ENCODE measurements at regions not wholly inside any gene's neighbourhood (a gene's known extent, or its start where the extent isn't known, plus 50 kb on each side); places are given as distances from the start of the nearest gene placed in this dataset.

DNA sequence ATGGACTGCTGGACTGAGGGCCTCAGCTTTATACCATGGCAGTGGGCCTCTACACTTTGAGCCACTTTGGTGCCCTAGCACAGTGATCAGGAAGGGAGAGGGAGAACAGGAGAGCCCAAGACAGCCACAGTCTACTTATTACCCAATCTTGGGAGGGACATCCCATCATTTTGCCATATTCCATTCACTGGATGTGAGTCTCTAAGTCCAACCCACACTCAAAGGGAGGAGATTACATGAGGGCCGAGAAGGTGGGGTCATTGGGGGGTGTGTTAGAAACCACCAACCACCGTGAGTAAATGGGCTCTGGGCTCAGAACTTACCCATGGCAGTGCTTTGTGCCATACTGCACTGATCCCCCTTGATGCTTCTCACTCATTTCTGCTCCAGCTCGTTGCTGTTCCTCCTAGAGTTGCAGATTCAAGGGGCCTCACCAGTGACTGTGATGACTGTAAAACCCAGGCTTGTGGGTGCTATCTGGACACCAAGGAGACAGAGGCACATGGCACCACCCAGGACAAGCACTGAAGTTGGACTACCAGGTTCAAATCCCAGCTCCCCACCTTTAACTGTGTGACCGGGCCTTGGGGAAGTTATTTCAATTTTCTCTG, 97.6 kb upstream of the RAB6C start:
- DNase-seq (ENCODE audit: low read depth, low spot score) = no peak
- ChIA-PET POLR2A (no interaction called here), CTCF (no interaction called here)
- no peak for TF ChIP-seq CTCF (IDR thresholded peaks at IDR 0.05; ENCODE audit: insufficient read depth, low read length, missing control alignments)
- no peak overlapping the region for H3K4me3 ChIP-seq (ENCODE audit: low read depth, low read length)

GRCh38 chr2:129882476-129882875, 97.0 kb upstream of the RAB6C start:
- POLR2A ChIA-PET = no interaction called here
- DNase-seq (ENCODE audit: low read depth, low spot score) = no peak
- no peak for TF ChIP-seq CTCF (IDR thresholded peaks at IDR 0.05; ENCODE audit: insufficient read depth, low read length, missing control alignments)
- H3K4me3 ChIP-seq (ENCODE audit: low read depth, low read length) = no peak overlapping the region
- CTCF ChIA-PET = no interaction called here

GRCh38 chr2:129883121-129883520, 96.3 kb upstream of the RAB6C start:
- POLR2A ChIA-PET = no interaction called here
- H3K4me3 ChIP-seq (ENCODE audit: low read depth, low read length) = no peak overlapping the region
- CTCF ChIA-PET = no interaction called here
- no peak for DNase-seq (ENCODE audit: low read depth, low spot score)
- no peak for TF ChIP-seq CTCF (IDR thresholded peaks at IDR 0.05; ENCODE audit: insufficient read depth, low read length, missing control alignments)

DNA sequence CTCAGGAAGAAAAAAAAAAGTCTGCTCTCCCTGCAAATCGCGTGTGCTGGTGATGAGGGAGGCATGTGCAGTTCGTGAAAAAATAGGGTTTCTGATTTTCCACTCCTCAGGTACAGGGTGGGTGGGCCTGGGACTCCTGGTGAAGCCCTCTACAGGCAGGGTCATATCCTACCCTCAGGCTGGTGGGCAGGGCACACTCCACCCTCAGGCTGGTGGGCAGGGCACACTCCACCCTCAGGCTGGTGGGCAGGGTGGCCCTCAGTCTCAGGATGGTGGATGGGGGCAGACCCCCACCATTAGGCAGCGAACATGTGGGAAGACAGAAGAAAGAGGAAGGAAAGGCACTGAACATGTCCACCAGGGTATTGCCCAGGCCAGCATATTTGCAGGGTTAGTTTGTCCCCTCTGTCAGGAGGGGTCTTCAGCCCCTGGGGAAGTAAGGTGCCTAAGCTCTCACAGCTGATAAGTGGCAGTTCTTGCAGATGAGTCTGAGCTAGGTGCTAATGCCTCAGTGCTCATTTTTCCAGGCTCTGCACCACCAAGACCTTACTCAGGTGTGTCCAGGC, 95.2 kb upstream of the RAB6C start:
- TF ChIP-seq CTCF (IDR thresholded peaks at IDR 0.05; ENCODE audit: insufficient read depth, low read length, missing control alignments) = no peak
- ChIA-PET POLR2A (no interaction called here), CTCF (no interaction called here)
- DNase-seq (ENCODE audit: low read depth, low spot score) = no peak
- no peak overlapping the region for H3K4me3 ChIP-seq (ENCODE audit: low read depth, low read length)

DNA sequence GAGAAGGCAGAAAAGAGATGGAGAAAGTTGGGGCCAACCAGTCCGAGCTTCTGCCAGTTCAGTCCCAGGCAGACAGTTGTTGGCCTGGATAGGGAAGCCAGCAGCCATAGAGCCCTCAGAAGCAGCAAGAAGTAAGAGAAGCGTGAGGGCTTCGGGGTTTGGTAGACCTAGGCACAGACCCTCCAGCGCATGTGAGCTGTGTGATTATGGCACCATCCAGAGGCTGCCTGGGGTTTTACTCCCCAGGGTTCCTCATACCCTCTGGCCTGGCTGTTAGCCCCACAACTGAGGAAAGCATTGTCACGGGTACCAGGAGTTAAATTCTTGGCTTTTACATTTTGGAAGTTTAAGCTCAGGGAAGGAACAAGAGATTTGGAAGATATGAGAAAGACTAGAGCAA, 93.7 kb upstream of the RAB6C start:
- no peak for DNase-seq (ENCODE audit: low read depth, low spot score)
- CTCF ChIA-PET = no interaction called here
- H3K4me3 ChIP-seq (ENCODE audit: low read depth, low read length) = no peak overlapping the region
- POLR2A ChIA-PET = no interaction called here
- no peak for TF ChIP-seq CTCF (IDR thresholded peaks at IDR 0.05; ENCODE audit: insufficient read depth, low read length, missing control alignments)

DNA sequence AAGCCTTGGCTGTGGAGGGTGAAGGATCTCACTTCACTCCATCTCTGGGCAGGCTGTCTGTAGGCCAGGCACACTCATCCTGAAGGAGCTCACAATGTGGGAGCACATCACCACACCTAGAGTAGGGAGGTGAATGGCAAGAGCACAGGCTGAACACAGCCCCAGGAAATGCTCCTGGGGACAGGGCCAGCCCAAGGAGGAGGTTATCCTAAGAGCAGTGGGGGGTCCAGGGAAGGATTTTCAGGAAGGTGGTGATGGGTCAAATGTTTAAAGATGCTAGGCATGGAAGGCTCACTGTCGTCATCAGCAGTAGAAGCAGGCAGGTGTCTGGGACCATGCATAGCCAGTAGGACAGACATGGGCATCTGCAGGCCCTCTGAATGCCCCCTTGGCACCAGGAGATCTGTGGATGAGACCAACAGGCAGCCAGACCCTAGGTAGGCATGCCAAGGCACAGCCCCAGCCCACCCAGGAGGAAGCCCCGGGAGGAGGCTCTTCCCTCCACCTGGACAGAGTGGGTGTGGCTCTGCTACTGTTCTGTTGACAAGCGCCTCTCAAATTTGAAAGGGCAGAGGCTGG, 91.7 kb upstream of the RAB6C start:
- POLR2A ChIA-PET = no interaction called here
- H3K4me3 ChIP-seq (ENCODE audit: low read depth, low read length) = no peak overlapping the region
- DNase-seq (ENCODE audit: low read depth, low spot score) = no peak
- no peak for TF ChIP-seq CTCF (IDR thresholded peaks at IDR 0.05; ENCODE audit: insufficient read depth, low read length, missing control alignments)
- CTCF ChIA-PET = no interaction called here

Measured in AG04449 (cell line).